Thyroid gland (tissue), 4 donors: ENCODE measurements at regions not wholly inside any gene's neighbourhood (a gene's known extent, or its start where the extent isn't known, plus 50 kb on each side); places are given as distances from the start of the nearest gene placed in this dataset.

Experiments
- POLR2A ChIP-seq, 2 donors: fragments of 450-650 bp; IDR thresholded peaks; one replicate each; pipeline ENCODE4 v1.6.1; 2017; ENCODE audit warnings: antibody characterized with exemption in 2 of 2, mild to moderate bottlenecking in 2 of 2, moderate library complexity in 1 of 2
- TF ChIP-seq, protein P1 (sequence below), 6 experiments: fragments of 200-600 bp in 3 of 6; fragments of 450-650 bp in 3 of 6; sonication (generic) in 3 of 6; IDR thresholded peaks; one replicate each; pipeline ENCODE4 v1.5.1; 2016 to 2019; ENCODE audit warnings: antibody characterized with exemption in 6 of 6, mild to moderate bottlenecking in 2 of 6, inconsistent platforms in 1 of 6, moderate library complexity in 1 of 6

GRCh38 chr18:24826605-24827004 is 366.2 kb downstream of the HRH4 start:
- TF ChIP-seq, protein P1, sequence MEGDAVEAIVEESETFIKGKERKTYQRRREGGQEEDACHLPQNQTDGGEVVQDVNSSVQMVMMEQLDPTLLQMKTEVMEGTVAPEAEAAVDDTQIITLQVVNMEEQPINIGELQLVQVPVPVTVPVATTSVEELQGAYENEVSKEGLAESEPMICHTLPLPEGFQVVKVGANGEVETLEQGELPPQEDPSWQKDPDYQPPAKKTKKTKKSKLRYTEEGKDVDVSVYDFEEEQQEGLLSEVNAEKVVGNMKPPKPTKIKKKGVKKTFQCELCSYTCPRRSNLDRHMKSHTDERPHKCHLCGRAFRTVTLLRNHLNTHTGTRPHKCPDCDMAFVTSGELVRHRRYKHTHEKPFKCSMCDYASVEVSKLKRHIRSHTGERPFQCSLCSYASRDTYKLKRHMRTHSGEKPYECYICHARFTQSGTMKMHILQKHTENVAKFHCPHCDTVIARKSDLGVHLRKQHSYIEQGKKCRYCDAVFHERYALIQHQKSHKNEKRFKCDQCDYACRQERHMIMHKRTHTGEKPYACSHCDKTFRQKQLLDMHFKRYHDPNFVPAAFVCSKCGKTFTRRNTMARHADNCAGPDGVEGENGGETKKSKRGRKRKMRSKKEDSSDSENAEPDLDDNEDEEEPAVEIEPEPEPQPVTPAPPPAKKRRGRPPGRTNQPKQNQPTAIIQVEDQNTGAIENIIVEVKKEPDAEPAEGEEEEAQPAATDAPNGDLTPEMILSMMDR (IDR thresholded peaks at IDR 0.05) = no peak
- TF ChIP-seq POLR2A (IDR thresholded peaks at IDR 0.05) = no peak
